Cerebellar cortex (tissue), 1 donor: ENCODE measurements at regions not wholly inside any gene's neighbourhood (a gene's known extent, or its start where the extent isn't known, plus 50 kb on each side); places are given as distances from the start of the nearest gene placed in this dataset.
"Not testable (repeated sequence)": the region's sequence is repeated elsewhere in the genome, so short reads cannot be mapped to it uniquely, and the experiment has no call there.

Source experiments
- DNase-seq: peaks from one replicate; pipeline ENCODE4 v3.0.0-alpha.2; 2015; ENCODE audit warnings: low spot score

DNA sequence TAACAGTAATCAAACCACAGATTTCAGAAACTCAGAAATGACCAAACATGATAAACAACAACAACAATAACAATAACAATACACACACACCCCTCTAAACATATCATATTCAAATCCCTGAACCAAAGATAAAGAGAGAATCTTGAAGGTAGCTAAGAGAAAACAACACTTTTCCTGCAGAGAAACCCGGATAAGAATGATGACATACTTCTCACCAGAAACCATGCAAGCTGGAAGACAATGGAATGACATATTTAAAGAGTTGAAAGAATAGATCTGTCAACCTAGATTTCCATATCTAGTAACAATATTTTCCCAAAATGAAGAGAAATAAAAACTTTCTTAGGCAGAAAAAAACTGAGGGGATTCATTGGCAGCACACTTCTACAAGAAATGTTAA lies 138.1 kb downstream of the LIG4 start:
- no peak for DNase-seq

- DNase-seq, result not testable (repeated sequence)
Observed at GRCh38 chr13:108074429-108074828, 140.9 kb downstream of the LIG4 start.

DNA sequence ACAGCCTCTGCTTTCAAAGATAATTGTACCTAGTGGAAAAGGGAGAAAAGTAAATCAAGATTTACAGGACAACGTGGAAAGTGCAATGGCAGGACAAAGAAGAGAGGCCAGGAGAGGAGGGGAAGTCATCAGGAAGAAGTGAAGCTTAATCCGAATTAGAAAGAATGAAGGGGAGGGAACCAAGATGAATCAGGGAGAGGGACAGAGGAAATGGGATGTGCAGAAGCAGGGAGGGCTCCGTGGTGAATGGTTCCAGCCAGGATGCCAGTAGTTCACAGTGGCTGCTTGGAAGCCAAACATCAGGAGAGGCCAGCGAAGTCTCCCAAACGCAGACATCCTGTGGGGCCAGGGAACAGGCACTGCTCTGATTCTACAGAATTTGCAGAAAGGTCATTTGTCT lies 144.4 kb downstream of the LIG4 start:
- DNase-seq, result no peak

- DNase-seq, result no peak
Observed at GRCh38 chr13:108070491-108070890, 144.8 kb downstream of the LIG4 start.

DNA sequence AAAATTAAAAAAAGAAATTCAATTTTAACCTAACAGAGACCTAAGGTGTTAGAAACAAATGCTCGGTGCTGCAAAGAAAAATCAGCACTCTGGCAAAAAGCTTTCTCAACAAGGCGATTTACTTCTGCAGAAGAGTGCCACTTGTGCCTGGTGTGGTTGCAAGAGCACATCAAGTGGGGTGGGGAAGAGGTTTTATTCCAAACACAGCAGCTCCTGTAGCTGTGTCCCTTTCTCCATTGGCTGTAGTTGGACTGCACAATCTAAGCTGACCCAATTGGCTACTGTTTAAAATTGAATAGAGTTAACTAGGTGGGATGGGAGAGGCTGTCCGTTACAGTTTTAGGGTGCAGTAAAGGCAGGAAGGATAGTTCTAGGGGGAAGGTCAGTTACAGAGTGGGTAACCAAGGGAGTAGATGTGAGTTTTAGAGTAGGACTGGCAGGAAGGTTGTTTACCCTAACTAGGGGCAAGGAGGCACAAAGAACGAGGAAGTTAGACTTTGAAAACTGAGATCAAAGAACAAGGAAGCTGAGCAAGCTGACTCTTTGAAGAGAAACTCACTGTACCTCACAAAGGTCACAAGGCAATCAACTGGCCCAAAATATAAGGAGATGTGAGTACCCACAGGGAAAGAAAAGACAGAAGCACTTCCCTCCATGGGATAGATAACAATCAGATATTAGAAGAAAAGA lies 145.7 kb downstream of the LIG4 start:
- no peak for DNase-seq

GRCh38 chr13:108064372-108064771 lies 151.0 kb downstream of the LIG4 start:
- DNase-seq, result not testable (repeated sequence)

DNA sequence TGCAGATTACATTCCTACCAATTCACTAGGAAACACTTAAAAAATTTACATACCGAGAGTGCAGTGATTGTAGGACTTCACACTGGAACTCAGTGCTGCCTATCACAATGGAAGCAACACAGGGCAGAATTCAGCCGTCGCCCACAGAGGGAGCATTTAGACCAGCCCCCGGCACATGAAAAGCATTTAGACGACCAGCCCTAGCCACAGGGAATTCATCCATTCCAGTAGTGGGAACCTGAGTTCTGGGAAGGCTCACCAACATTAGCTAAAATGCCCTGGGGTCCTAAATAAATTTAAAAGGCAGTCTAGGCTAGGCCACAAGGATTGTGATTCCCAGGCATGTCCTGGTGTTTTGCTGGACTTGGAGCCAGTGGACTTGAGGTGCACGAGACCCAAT lies 155.2 kb downstream of the LIG4 start:
- no peak for DNase-seq

DNA sequence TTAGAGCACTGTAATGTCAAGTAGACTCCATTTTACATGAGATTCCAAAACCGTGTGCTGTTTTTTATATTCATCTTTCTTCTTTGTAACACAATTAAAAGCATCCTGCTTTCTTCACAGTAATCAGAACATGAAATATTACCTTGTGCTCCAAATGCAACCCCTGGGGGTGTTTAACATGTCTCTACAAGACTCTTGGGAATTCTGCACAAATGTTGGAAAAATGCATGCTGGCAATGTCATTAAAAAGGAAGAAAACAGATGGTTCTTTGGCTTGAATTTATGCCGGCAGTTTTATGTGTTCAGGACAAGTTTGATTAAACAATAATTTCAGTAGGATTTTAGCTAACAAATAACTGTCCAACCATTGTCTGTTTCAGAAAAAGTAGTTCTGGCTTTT lies 159.1 kb downstream of the LIG4 start:
- no peak for DNase-seq

DNA sequence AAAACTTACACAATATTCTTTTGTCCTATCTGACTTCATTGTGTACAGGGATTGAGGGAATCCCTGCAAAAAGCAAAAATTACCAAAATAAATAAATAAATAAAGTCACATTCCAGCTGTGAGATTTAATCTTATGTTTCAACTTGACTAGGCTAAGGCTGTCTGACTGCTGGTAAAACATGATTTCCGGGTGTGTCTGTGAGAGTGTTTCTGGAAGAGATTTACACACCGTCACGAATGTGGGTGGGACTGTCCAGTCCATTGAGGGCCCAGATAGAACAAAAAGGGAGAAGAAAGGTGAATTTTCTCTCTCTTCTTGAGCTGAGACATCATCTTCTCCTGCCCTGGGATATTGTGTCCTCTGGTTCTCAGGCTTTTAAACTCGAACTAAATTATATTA lies 166.1 kb downstream of the LIG4 start:
- no peak for DNase-seq

- no peak for DNase-seq
Observed at GRCh38 chr13:108044954-108045353, 170.4 kb downstream of the LIG4 start.

- not testable (repeated sequence) for DNase-seq
Observed at GRCh38 chr13:108042866-108043265, 172.5 kb downstream of the LIG4 start.

- no peak for DNase-seq
Observed at GRCh38 chr13:108037348-108037747, 178.0 kb downstream of the LIG4 start.

GRCh38 chr13:108036411-108036932 lies 178.9 kb downstream of the LIG4 start:
- no peak for DNase-seq

- DNase-seq, result no peak
Observed at GRCh38 chr13:108034909-108035410, 180.4 kb downstream of the LIG4 start.

GRCh38 chr13:108033800-108034707 lies 181.3 kb downstream of the LIG4 start:
- DNase-seq, result no peak

- no peak for DNase-seq
Observed at GRCh38 chr13:108031865-108032264, 183.5 kb downstream of the LIG4 start.

DNA sequence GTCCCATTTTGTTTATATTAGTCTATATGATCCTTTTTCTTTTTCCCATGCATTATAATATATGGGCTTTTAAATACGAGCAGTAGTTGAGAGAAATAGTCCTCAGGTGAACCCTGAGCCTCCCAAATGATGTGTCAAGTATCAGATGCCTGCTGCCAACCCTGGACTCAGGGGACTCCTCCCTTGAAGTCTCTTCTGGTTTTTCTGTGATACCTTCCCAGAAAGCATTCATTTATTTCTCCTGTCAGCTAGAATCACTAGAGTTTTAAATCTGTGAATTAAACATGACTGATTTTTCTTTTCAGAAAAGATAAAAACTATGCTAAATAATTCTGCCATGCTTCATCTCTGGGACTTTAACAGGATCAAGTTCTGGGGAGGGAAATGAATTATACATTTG lies 184.6 kb downstream of the LIG4 start:
- DNase-seq, result no peak

DNA sequence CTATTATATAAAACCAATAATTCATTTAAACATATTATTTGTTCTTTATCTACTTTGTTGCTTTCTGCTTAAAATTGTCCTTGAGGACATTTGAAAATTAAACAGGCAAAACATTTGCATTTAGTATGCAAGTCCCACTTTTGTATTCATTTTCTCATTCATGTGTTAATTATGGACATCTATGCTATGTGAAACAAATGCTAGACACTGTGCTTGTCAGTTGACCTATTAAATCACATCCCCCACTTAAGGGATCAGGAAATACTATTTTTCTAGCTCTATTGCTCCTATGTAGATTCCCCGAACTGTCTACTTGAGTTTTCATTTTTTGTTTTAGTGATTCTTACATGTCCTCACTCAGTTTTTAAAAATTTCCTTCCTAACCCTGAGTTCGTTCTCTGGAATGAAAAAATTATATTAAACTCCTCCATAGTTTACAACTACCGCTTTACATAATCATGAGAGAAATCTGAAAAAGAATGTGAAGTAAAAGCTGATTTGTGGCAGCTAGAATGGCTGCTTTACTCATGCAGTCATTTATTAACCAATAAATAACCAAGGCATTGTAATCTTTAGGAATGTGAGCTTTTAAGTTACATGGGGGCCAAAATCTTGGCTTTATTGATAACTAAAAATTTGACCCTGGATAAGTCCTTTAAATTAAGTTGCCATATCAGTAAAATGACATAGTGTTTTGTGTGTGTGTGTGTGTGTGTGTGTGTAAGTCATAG lies 188.5 kb downstream of the LIG4 start:
- DNase-seq, result no peak

DNA sequence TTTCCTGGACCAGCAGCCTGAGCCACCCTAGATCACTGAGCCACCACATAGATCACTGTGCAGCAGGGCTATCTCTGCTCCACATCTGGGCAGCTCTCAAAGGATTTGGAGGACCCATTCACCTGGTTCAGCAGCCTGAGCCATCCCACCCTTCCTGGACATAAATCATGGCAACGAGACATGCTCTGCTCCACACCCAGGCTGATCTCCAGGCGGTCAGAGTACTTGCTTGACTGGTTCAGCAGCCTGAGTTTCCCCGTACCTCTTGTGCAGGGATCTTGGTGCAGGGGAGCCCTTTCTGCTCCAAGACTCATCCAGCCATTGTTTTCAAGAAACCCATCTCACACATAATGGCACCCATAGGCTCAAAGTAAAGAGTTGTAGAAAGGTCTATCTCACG lies 195.3 kb downstream of the LIG4 start:
- DNase-seq, result no peak

GRCh38 chr13:108018371-108018870 lies 196.9 kb downstream of the LIG4 start:
- DNase-seq, result no peak

GRCh38 chr13:108006619-108007018 lies 208.7 kb downstream of the LIG4 start:
- DNase-seq, result no peak

DNA sequence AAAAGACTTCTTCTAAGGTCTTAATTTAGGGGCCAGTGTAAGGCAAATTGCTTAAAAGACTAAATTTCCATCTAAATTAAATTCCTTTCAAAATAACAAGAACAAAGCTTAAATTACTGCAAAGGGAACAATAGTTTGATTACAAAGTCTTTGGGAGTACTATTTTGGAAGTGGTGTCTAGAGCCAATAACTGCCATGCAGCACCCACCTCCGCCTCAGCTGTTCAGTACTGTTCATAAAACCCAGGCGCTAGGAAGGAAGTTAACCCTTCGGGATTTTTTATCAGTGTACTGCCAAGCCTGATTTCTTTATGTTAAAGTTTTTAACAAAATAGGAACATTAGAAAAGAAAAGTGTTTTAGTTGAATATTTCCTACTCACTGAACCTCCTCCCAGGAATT lies 210.1 kb downstream of the LIG4 start:
- DNase-seq, result no peak
